Activated CD8-positive, alpha-beta T cell treated with anti-CD3 and anti-CD28 coated beads, Interleukin-2, amount 10 ng/mL, durations not matched to agents 7 days and 5 days (primary cell): ENCODE measurements at regions not wholly inside any gene's neighbourhood (a gene's known extent, or its start where the extent isn't known, plus 50 kb on each side); places are given as distances from the start of the nearest gene placed in this dataset.
"Not testable (repeated sequence)": the region's sequence is repeated elsewhere in the genome, so short reads cannot be mapped to it uniquely, and the experiment has no call there.

Experiments used
- ATAC-seq: fragments of 150-1000 bp; cut with Tn5 transposase; one replicate; pipeline ENCODE4 v1.10.0; 2021; ENCODE audit warnings: moderate library complexity
- CTCF ChIA-PET: fragments of 350-600 bp; sonication (Branson Sonifier 250); formaldehyde crosslinking; loops from one replicate; lab custom pipeline; 2021; ENCODE audit warnings: antibody characterized with exemption; lab: Charles Lee
- POLR2A ChIA-PET: fragments of 350-600 bp; sonication (Branson Sonifier 250); formaldehyde crosslinking; loops from one replicate; lab custom pipeline; 2021; ENCODE audit warnings: antibody characterized with exemption; lab: Charles Lee
- DNase-seq: peaks from one replicate; pipeline ENCODE4 v3.0.0-alpha.2; 2020
- H3K27ac Mint-ChIP-seq: one replicate; pipeline ENCODE4 v1.8.0; 2021; ENCODE audit warnings: mild to moderate bottlenecking, mixed read lengths
- H3K27me3 Mint-ChIP-seq: one replicate; pipeline ENCODE4 v1.8.0; 2021; ENCODE audit warnings: low read depth, mixed read lengths
- H3K36me3 Mint-ChIP-seq: one replicate; pipeline ENCODE4 v1.8.0; 2021; ENCODE audit warnings: low read depth, mixed read lengths
- H3K4me1 Mint-ChIP-seq: one replicate; pipeline ENCODE4 v1.8.0; 2021; ENCODE audit warnings: low read depth, mixed read lengths
- H3K4me3 Mint-ChIP-seq: one replicate; pipeline ENCODE4 v1.8.0; 2021; ENCODE audit warnings: mild to moderate bottlenecking, mixed read lengths
- H3K9me3 Mint-ChIP-seq: one replicate; pipeline ENCODE4 v1.8.0; 2022; ENCODE audit warnings: mixed read lengths; ENCODE audit not compliant: insufficient read depth
- microRNA-seq: library from miRNA; unstranded; fragments of <30 nt; microRNA quantifications from one replicate; pipeline ENCODE4 v1.2.0, GENCODE V29; 2022

- POLR2A ChIA-PET: interaction anchor here (0.6 to 2.6 kb wide), 20 partner anchors 9 to 372 kb away, joined by 3 to 18 read pairs (median 4); partner anchors contain the start of gene SEC14L1
- Mint-ChIP-seq H3K9me3 (no peaks in the 10 kb centered on the region), H3K4me1 (peaks cover 62% of the 10 kb centered on the region), H3K27ac (peak overlapping the region; percentile 97), H3K27me3 (no peaks in the 10 kb centered on the region), H3K4me3 (peak overlapping the region; percentile 91), H3K36me3 (peaks cover 41% of the 10 kb centered on the region)
- peak; percentile 94 for DNase-seq
- CTCF ChIA-PET: interaction anchor here (0.8 to 5.9 kb wide), 30 partner anchors 10 to 925 kb away, joined by 3 to 41 read pairs (median 5); partner anchors contain the start of genes METTL23 and SEC14L1
- ATAC-seq: peak; percentile 92
Observed at GRCh38 chr17:77088455-77089123, 52.2 kb upstream of the SEC14L1 start.

DNA sequence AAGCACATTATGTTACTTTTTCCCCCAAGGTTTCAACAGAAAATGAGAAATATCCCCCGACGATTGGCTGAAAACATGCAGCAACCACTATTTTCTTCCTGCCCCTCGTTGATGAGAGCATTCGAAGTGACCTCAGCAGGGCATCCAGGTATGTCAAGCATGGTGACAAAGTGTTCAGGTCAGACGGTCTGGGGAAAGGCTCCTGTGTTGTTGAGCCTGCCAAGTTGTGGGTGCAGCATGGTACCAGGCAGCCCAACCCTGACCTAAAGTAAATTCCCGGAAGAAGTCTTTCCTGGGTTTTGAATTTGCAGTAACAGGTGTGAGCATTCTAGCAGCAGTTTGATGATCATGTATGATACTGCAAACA is 51.7 kb upstream of the SEC14L1 start:
- POLR2A ChIA-PET: interaction anchor here (0.6 to 2.6 kb wide), 15 partner anchors 10 to 269 kb away, joined by 3 to 18 read pairs (median 3); partner anchors contain the start of gene SEC14L1
- Mint-ChIP-seq H3K27ac (peak overlapping the region; percentile 97), H3K27me3 (no peaks in the 10 kb centered on the region), H3K36me3 (peaks cover 46% of the 10 kb centered on the region), H3K9me3 (no peaks in the 10 kb centered on the region), H3K4me1 (peaks cover 62% of the 10 kb centered on the region), H3K4me3 (peak overlapping the region; percentile 91)
- ATAC-seq: no peak
- peak; percentile 31 for DNase-seq
- CTCF ChIA-PET: interaction anchor here (0.8 to 5.9 kb wide), 19 partner anchors 9 to 218 kb away, joined by 3 to 41 read pairs (median 6); partner anchors contain the start of gene SEC14L1

GRCh38 chr17:77089949-77090348 is 50.8 kb upstream of the SEC14L1 start:
- H3K9me3 Mint-ChIP-seq, H3K27me3 Mint-ChIP-seq, ATAC-seq, DNase-seq: not testable (repeated sequence)
- peak overlapping the region; percentile 91 for H3K4me3 Mint-ChIP-seq
- peaks cover 52% of the 10 kb centered on the region for H3K36me3 Mint-ChIP-seq
- CTCF ChIA-PET: interaction anchor here (5.9 kb wide), 1 partner anchor 146 kb away, joined by 36 read pairs; no protein-coding TSS in a partner anchor
- H3K27ac Mint-ChIP-seq: peak overlapping the region; percentile 97
- POLR2A ChIA-PET: interaction anchor here (1.4 to 2.6 kb wide), 2 partner anchors 50 to 145 kb away, joined by 3 to 18 read pairs; partner anchors contain the start of gene SEC14L1
- H3K4me1 Mint-ChIP-seq: peaks cover 63% of the 10 kb centered on the region

GRCh38 chr17:77090476-77090875 is 50.3 kb upstream of the SEC14L1 start:
- ChIA-PET CTCF (interaction anchor here (0.6 to 1.1 kb wide), 2 partner anchors 19 to 98 kb away, joined by 3 read pairs; no protein-coding TSS in a partner anchor), POLR2A (interaction anchor here (0.5 to 1.5 kb wide), 3 partner anchors 50 to 350 kb away, joined by 3 to 7 read pairs (median 4); partner anchors contain the start of gene SEC14L1)
- Mint-ChIP-seq H3K9me3 (no peaks in the 10 kb centered on the region), H3K4me1 (peaks cover 64% of the 10 kb centered on the region), H3K27me3 (no peaks in the 10 kb centered on the region), H3K27ac (peak overlapping the region; percentile 55), H3K36me3 (peaks cover 56% of the 10 kb centered on the region), H3K4me3 (peak overlapping the region; percentile 91)
- ATAC-seq (no peak), DNase-seq (no peak)

Small RNA genes lying in the stretch of these regions (microRNA-seq; reads per million reads assigned to microRNA genes)
- gene MIR6516: 31.6 reads per million, percentile 43 among the genes with 10 or more reads in this experiment
